Osteocyte (in vitro differentiated cells): ENCODE measurements at regions not wholly inside any gene's neighbourhood (a gene's known extent, or its start where the extent isn't known, plus 50 kb on each side); places are given as distances from the start of the nearest gene placed in this dataset.

Experiments used
- DNase-seq: peaks from one replicate; pipeline ENCODE4 v3.0.0; 2021; ENCODE audit warnings: mixed read lengths; ENCODE audit not compliant: unreplicated experiment; ENCODE audit errors: extremely low spot score
- H3K27ac Mint-ChIP-seq: one replicate; pipeline ENCODE4 v1.8.0; 2021; ENCODE audit warnings: mild to moderate bottlenecking, mixed read lengths; ENCODE audit not compliant: unreplicated experiment
- H3K27me3 Mint-ChIP-seq: one replicate; pipeline ENCODE4 v1.8.0; 2021; ENCODE audit warnings: mixed read lengths; ENCODE audit not compliant: unreplicated experiment
- H3K36me3 Mint-ChIP-seq: one replicate; pipeline ENCODE4 v1.8.0; 2021; ENCODE audit warnings: mixed read lengths; ENCODE audit not compliant: unreplicated experiment
- H3K4me1 Mint-ChIP-seq: one replicate; pipeline ENCODE4 v1.8.0; 2021; ENCODE audit warnings: mixed read lengths; ENCODE audit not compliant: unreplicated experiment
- H3K4me3 Mint-ChIP-seq: one replicate; pipeline ENCODE4 v1.8.0; 2021; ENCODE audit warnings: mild to moderate bottlenecking, moderate library complexity, mixed read lengths; ENCODE audit not compliant: unreplicated experiment
- H3K9me3 Mint-ChIP-seq: one replicate; pipeline ENCODE4 v1.8.0; 2021; ENCODE audit warnings: mixed read lengths; ENCODE audit not compliant: unreplicated experiment
- TF ChIP-seq, protein P1 (sequence below): fragments of 200-600 bp; sonication (generic); IDR thresholded peaks from 2 replicates; pipeline ENCODE4 v1.5.0; 2021; ENCODE audit warnings: antibody characterized with exemption, mild to moderate bottlenecking, moderate library complexity

DNA sequence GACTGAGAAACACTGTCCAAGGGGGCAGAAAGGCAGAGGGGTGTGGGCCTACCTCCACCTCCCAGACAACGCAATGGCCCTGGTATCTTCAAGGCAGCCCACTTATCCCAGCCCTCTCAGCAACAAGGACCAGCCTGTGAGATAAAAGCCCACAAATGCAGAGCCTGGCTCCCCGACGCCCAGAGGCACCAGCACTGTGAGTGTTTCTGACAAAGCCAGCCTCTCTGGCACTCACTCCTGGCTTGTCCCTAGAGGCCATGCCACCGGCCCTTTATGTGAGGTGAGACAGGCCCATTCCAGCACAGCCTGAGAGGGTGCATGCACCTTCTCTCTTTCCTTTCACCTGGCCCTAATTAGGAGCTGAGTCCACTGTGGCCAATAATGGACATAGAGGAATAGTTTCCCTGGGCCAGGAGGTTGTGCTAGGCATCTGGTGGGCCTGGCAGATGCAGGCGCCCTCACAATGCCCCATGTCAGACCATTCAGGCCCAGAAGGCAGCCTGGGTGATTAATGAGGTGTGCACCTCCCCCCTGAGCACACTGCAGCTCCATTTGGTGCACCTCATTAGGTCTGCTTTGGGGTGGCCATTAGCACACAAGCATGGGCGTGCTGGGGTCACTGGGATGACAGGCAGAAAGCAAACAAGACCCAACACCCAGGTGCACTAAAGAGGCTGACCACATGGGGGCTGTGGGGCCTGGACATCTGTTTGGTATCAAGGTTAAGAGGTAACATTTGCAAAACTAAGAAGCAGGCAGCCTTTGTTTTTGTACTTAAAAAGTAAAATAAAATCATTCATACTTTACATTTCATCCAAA lies 176.0 kb downstream of the MED10 start:
- DNase-seq, result no peak
- H3K4me3 Mint-ChIP-seq, result no peak overlapping the region
- H3K4me1 Mint-ChIP-seq, result no peaks in the 10 kb centered on the region
- no peaks in the 10 kb centered on the region for H3K27me3 Mint-ChIP-seq
- no peak overlapping the region for H3K27ac Mint-ChIP-seq
- TF ChIP-seq, protein P1, sequence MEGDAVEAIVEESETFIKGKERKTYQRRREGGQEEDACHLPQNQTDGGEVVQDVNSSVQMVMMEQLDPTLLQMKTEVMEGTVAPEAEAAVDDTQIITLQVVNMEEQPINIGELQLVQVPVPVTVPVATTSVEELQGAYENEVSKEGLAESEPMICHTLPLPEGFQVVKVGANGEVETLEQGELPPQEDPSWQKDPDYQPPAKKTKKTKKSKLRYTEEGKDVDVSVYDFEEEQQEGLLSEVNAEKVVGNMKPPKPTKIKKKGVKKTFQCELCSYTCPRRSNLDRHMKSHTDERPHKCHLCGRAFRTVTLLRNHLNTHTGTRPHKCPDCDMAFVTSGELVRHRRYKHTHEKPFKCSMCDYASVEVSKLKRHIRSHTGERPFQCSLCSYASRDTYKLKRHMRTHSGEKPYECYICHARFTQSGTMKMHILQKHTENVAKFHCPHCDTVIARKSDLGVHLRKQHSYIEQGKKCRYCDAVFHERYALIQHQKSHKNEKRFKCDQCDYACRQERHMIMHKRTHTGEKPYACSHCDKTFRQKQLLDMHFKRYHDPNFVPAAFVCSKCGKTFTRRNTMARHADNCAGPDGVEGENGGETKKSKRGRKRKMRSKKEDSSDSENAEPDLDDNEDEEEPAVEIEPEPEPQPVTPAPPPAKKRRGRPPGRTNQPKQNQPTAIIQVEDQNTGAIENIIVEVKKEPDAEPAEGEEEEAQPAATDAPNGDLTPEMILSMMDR, result no peak
- H3K36me3 Mint-ChIP-seq, result no peaks in the 10 kb centered on the region
- peaks cover 18% of the 10 kb centered on the region for H3K9me3 Mint-ChIP-seq

DNA sequence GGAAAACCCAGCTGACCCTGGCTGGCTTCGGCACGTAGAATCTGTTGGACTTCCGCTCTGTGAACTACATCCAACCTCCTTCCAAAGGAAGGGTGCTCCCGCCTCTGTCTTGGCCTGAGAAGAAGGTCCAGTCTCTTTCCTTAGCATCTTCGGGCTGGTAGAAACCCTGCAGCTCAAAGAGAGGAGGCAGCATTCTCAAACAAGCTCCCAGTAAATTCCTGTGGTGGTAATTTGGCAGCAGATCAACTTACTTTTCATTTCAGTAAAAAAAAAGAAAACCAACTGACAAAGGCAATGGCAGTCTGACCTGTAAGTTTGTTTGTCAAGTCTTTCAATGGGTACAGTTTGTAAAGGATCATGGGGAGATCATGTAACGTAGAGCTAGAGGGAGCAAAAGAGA lies 176.7 kb downstream of the MED10 start:
- Mint-ChIP-seq H3K9me3 (peaks cover 22% of the 10 kb centered on the region), H3K27me3 (no peaks in the 10 kb centered on the region), H3K4me3 (no peak overlapping the region), H3K36me3 (no peaks in the 10 kb centered on the region), H3K4me1 (no peaks in the 10 kb centered on the region), H3K27ac (no peak overlapping the region)
- TF ChIP-seq, protein P1, result no peak
- DNase-seq, result no peak

DNA sequence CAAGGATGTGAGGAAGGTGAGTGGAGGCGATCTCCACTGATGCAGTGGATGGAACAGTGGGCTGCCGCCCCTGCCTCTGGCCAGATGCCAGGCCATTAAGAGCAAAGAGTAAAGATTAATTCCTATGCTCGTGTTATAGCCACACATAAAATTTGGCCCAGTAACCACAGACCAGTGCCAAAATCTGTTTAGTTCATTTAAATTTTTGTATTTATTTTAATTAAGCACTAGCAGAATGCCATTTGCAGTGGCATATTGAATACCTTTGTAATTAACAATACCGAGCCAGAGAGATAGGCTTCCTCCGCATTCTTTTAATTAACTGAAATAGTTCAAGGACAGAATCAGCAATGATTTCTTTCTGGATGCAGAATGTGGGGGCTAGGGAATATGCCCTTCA lies 179.8 kb downstream of the MED10 start:
- H3K27me3 Mint-ChIP-seq, result no peaks in the 10 kb centered on the region
- no peak for DNase-seq
- H3K36me3 Mint-ChIP-seq, result no peaks in the 10 kb centered on the region
- no peak overlapping the region for H3K27ac Mint-ChIP-seq
- H3K9me3 Mint-ChIP-seq, result peaks cover 15% of the 10 kb centered on the region
- no peak overlapping the region for H3K4me3 Mint-ChIP-seq
- TF ChIP-seq, protein P1, result no peak
- H3K4me1 Mint-ChIP-seq, result no peaks in the 10 kb centered on the region

DNA sequence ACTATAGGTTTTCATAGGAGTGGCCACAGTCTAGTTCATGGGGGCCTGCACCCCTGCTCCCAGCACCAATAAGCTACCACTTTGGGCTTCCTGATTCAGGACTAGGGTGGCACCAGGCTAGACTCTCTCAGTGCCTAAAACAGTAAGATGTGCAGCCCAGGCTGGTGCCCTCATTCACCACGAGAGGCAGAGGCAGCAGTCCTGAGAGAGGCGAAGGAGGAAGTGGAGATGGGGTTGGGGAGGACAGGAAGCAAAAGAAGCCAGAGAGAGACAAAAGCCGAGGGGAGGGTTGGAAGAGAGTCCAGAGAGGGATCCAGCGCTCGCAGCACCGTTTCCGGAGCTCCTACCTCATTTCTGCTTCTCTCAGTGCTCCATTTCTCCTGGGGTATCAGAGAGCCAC lies 180.9 kb downstream of the MED10 start:
- TF ChIP-seq, protein P1, result no peak
- Mint-ChIP-seq H3K27ac (no peak overlapping the region), H3K4me3 (no peak overlapping the region), H3K36me3 (no peaks in the 10 kb centered on the region), H3K9me3 (peaks cover 15% of the 10 kb centered on the region), H3K27me3 (no peaks in the 10 kb centered on the region), H3K4me1 (no peaks in the 10 kb centered on the region)
- no peak for DNase-seq

DNA sequence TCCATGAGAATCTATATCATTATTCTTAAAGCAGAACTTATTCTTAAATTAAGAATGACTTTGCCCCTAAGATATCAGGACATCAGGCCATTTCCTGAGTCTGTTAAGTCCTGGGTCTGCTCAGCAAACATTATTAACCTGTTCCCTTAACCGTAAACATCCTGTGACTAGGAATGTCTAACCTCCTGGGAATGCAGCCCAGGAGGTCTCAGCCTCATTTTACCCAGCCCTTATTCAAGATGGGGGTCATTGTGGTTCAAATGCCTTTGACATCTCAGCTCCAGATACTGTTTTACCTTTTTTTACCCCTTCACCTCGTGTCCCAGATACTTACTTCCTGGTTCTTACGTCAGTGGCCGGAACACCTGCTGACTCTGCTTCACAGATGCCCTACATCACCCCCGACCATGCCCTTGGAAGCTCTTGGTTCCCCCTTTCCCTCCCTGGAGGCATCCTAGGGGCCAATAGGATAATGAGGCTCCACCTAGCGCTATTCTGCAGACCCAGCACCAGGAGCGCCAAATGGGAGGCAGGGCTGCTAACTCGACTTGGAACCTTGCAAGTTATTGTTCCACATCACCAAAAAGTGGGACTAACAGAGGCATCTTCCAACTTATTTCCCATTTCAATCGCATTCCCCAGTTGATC lies 182.5 kb downstream of the MED10 start:
- Mint-ChIP-seq H3K27me3 (no peaks in the 10 kb centered on the region), H3K27ac (no peak overlapping the region), H3K4me3 (no peak overlapping the region), H3K36me3 (no peaks in the 10 kb centered on the region), H3K4me1 (no peaks in the 10 kb centered on the region), H3K9me3 (peaks cover 9% of the 10 kb centered on the region)
- peak; percentile 70 for DNase-seq
- TF ChIP-seq, protein P1, result no peak
